ENCODE measurements at regions not wholly inside any gene's neighbourhood (a gene's known extent, or its start where the extent isn't known, plus 50 kb on each side); places are given as distances from the start of the nearest gene placed in this dataset.

GRCh38 chr4:96558466-96558865 lies 718.6 kb downstream of the PDHA2 start:
- no peak for TF ChIP-seq CTCF (IDR thresholded peaks at IDR 0.05; ENCODE audit: extremely low read depth, low read depth, low read length)
- Histone ChIP-seq H3K4me2 (ENCODE audit: insufficient read depth, low read length) (no peak overlapping the region), H2AFZ (ENCODE audit: low read length) (no peak overlapping the region), H3K9me3 (ENCODE audit: low read depth, low read length) (peaks cover 5% of the 10 kb centered on the region), H3K27ac (ENCODE audit: low read depth, low read length) (no peak overlapping the region), H3K4me3 (ENCODE audit: insufficient read depth, low read length) (no peak overlapping the region), H3K36me3 (ENCODE audit: insufficient read depth, low read length) (no peaks in the 10 kb centered on the region), H4K20me1 (ENCODE audit: insufficient read depth, low read length) (no peaks in the 10 kb centered on the region), H3K27me3 (ENCODE audit: insufficient read depth, low read length) (no peaks in the 10 kb centered on the region), H3K79me2 (ENCODE audit: insufficient read depth, low read length) (no peaks in the 10 kb centered on the region), H3K4me1 (ENCODE audit: insufficient read depth, low read length) (no peaks in the 10 kb centered on the region)
- DNase-seq (ENCODE audit: insufficient read length, low spot score, missing footprints) = no peak

GRCh38 chr4:96566755-96567154 lies 726.9 kb downstream of the PDHA2 start:
- H3K27me3 ChIP-seq (ENCODE audit: insufficient read depth, low read length) = no peaks in the 10 kb centered on the region

GRCh38 chr4:96585304-96585703 lies 745.4 kb downstream of the PDHA2 start:
- Histone ChIP-seq H3K27me3 (ENCODE audit: insufficient read depth, low read length) (no peaks in the 10 kb centered on the region), H4K20me1 (ENCODE audit: insufficient read depth, low read length) (no peaks in the 10 kb centered on the region), H3K4me3 (ENCODE audit: insufficient read depth, low read length) (no peak overlapping the region), H3K9me3 (ENCODE audit: low read depth, low read length) (no peaks in the 10 kb centered on the region), H3K4me2 (ENCODE audit: insufficient read depth, low read length) (no peak overlapping the region), H3K27ac (ENCODE audit: low read depth, low read length) (no peak overlapping the region), H3K79me2 (ENCODE audit: insufficient read depth, low read length) (no peaks in the 10 kb centered on the region), H3K36me3 (ENCODE audit: insufficient read depth, low read length) (no peaks in the 10 kb centered on the region), H2AFZ (ENCODE audit: low read length) (no peak overlapping the region), H3K4me1 (ENCODE audit: insufficient read depth, low read length) (no peaks in the 10 kb centered on the region)
- no peak for TF ChIP-seq CTCF (IDR thresholded peaks at IDR 0.05; ENCODE audit: extremely low read depth, low read depth, low read length)
- DNase-seq (ENCODE audit: insufficient read length, low spot score, missing footprints) = no peak

More at GRCh38 chr4:96566755-96567154, 726.9 kb downstream of the PDHA2 start:
- H3K4me3 ChIP-seq (ENCODE audit: insufficient read depth, low read length) = no peak overlapping the region
- H3K27ac ChIP-seq (ENCODE audit: low read depth, low read length) = no peak overlapping the region
- no peak for TF ChIP-seq CTCF (IDR thresholded peaks at IDR 0.05; ENCODE audit: extremely low read depth, low read depth, low read length)
- no peaks in the 10 kb centered on the region for H4K20me1 ChIP-seq (ENCODE audit: insufficient read depth, low read length)
- no peaks in the 10 kb centered on the region for H3K9me3 ChIP-seq (ENCODE audit: low read depth, low read length)
- no peak overlapping the region for H2AFZ ChIP-seq (ENCODE audit: low read length)
- H3K79me2 ChIP-seq (ENCODE audit: insufficient read depth, low read length) = no peaks in the 10 kb centered on the region
- no peaks in the 10 kb centered on the region for H3K4me1 ChIP-seq (ENCODE audit: insufficient read depth, low read length)
- no peak overlapping the region for H3K4me2 ChIP-seq (ENCODE audit: insufficient read depth, low read length)
- DNase-seq (ENCODE audit: insufficient read length, low spot score, missing footprints) = no peak
- no peaks in the 10 kb centered on the region for H3K36me3 ChIP-seq (ENCODE audit: insufficient read depth, low read length)

GRCh38 chr4:96593422-96593821 lies 753.5 kb downstream of the PDHA2 start:
- H3K79me2 ChIP-seq (ENCODE audit: insufficient read depth, low read length) = no peaks in the 10 kb centered on the region

More at GRCh38 chr4:96593422-96593821, 753.5 kb downstream of the PDHA2 start:
- no peak for DNase-seq (ENCODE audit: insufficient read length, low spot score, missing footprints)
- Histone ChIP-seq H3K36me3 (ENCODE audit: insufficient read depth, low read length) (no peaks in the 10 kb centered on the region), H3K27me3 (ENCODE audit: insufficient read depth, low read length) (no peaks in the 10 kb centered on the region), H2AFZ (ENCODE audit: low read length) (no peak overlapping the region), H3K9me3 (ENCODE audit: low read depth, low read length) (no peaks in the 10 kb centered on the region), H3K27ac (ENCODE audit: low read depth, low read length) (no peak overlapping the region), H3K4me2 (ENCODE audit: insufficient read depth, low read length) (no peak overlapping the region), H3K4me3 (ENCODE audit: insufficient read depth, low read length) (no peak overlapping the region), H4K20me1 (ENCODE audit: insufficient read depth, low read length) (no peaks in the 10 kb centered on the region), H3K4me1 (ENCODE audit: insufficient read depth, low read length) (no peaks in the 10 kb centered on the region)
- TF ChIP-seq CTCF (IDR thresholded peaks at IDR 0.05; ENCODE audit: extremely low read depth, low read depth, low read length) = no peak
